Cardiac muscle cell (in vitro differentiated cells and primary cell): ENCODE measurements at regions not wholly inside any gene's neighbourhood (a gene's known extent, or its start where the extent isn't known, plus 50 kb on each side); places are given as distances from the start of the nearest gene placed in this dataset.

Source experiments
- DNase-seq, 2 donors: peaks; one replicate each; pipeline versions ENCODE4 v3.0.0 to v3.0.0-alpha.2; 2010 to 2017; ENCODE audit warnings: low read depth in 1 of 2, low spot score in 1 of 2
- H3K27ac ChIP-seq: fragments of 200-600 bp; sonication (generic); 2 replicates; pipeline ENCODE4 v1.5.1; 2016
- H3K27me3 ChIP-seq: fragments of 200-600 bp; sonication (generic); 2 replicates; pipeline ENCODE4 v1.6.0; 2016; ENCODE audit warnings: control low read depth
- H3K36me3 ChIP-seq: fragments of 200-600 bp; sonication (generic); 2 replicates; pipeline ENCODE4 v1.5.1; 2016; ENCODE audit warnings: control low read depth
- H3K4me1 ChIP-seq: fragments of 200-600 bp; sonication (generic); 2 replicates; pipeline ENCODE4 v1.8.1; 2017; ENCODE audit warnings: low read depth, mild to moderate bottlenecking, mixed run types
- H3K4me3 ChIP-seq: fragments of 200-600 bp; sonication (generic); 2 replicates; pipeline ENCODE4 v1.5.1; 2016; ENCODE audit warnings: mild to moderate bottlenecking
- H3K9me3 ChIP-seq: fragments of 200-600 bp; sonication (generic); 2 replicates; pipeline ENCODE4 v1.5.1; 2017; ENCODE audit warnings: low read depth, mild to moderate bottlenecking, control low read depth
- CTCF ChIP-seq: IDR thresholded peaks from 2 replicates; pipeline ENCODE4 v1.5.1; 2012; ENCODE audit warnings: low read depth, mild to moderate bottlenecking, low read length

- no peak for TF ChIP-seq CTCF
- Histone ChIP-seq H3K4me3 (no peak overlapping the region), H3K36me3 (no peaks in the 10 kb centered on the region), H3K27ac (no peak overlapping the region), H3K4me1 (no peaks in the 10 kb centered on the region), H3K9me3 (no peaks in the 10 kb centered on the region), H3K27me3 (no peaks in the 10 kb centered on the region)
- DNase-seq = no peak
Observed at GRCh38 chr2:235131334-235132305, 179.8 kb downstream of the SH3BP4 start.

- Histone ChIP-seq H3K27me3 (no peaks in the 10 kb centered on the region), H3K4me1 (no peaks in the 10 kb centered on the region), H3K4me3 (no peak overlapping the region), H3K27ac (no peak overlapping the region), H3K36me3 (no peaks in the 10 kb centered on the region), H3K9me3 (no peaks in the 10 kb centered on the region)
- no peak for TF ChIP-seq CTCF
- no peak for DNase-seq
Observed at GRCh38 chr2:235132651-235133050, 180.8 kb downstream of the SH3BP4 start.

- no peak for DNase-seq
- TF ChIP-seq CTCF = no peak
- no peak overlapping the region for H3K4me3 ChIP-seq
- H3K27me3 ChIP-seq = no peaks in the 10 kb centered on the region
- no peaks in the 10 kb centered on the region for H3K4me1 ChIP-seq
- H3K27ac ChIP-seq = no peak overlapping the region
- H3K36me3 ChIP-seq = no peaks in the 10 kb centered on the region
- no peaks in the 10 kb centered on the region for H3K9me3 ChIP-seq
Observed at GRCh38 chr2:235133837-235134236, 182.0 kb downstream of the SH3BP4 start.

GRCh38 chr2:235134420-235134819 lies 182.6 kb downstream of the SH3BP4 start:
- Histone ChIP-seq H3K27ac (no peak overlapping the region), H3K27me3 (no peaks in the 10 kb centered on the region), H3K36me3 (no peaks in the 10 kb centered on the region), H3K4me1 (no peaks in the 10 kb centered on the region), H3K4me3 (no peak overlapping the region), H3K9me3 (no peaks in the 10 kb centered on the region)
- DNase-seq = no peak
- no peak for TF ChIP-seq CTCF

- Histone ChIP-seq H3K4me3 (no peak overlapping the region), H3K27me3 (no peaks in the 10 kb centered on the region), H3K9me3 (no peaks in the 10 kb centered on the region), H3K4me1 (no peaks in the 10 kb centered on the region), H3K36me3 (no peaks in the 10 kb centered on the region), H3K27ac (no peak overlapping the region)
- no peak for DNase-seq
- no peak for TF ChIP-seq CTCF
Observed at GRCh38 chr2:235135195-235135965, 183.6 kb downstream of the SH3BP4 start.
